Tibial nerve (tissue), 3 donors: ENCODE measurements at regions not wholly inside any gene's neighbourhood (a gene's known extent, or its start where the extent isn't known, plus 50 kb on each side); places are given as distances from the start of the nearest gene placed in this dataset.

Experiments used
- POLR2A ChIP-seq, 2 donors: fragments of 450-650 bp; IDR thresholded peaks; one replicate each; pipeline ENCODE4 v1.6.1; 2017; ENCODE audit warnings: antibody characterized with exemption in 2 of 2, mild to moderate bottlenecking in 2 of 2, moderate library complexity in 2 of 2
- TF ChIP-seq, protein P1 (sequence below), 5 experiments: fragments of 200-600 bp in 3 of 5; fragments of 450-650 bp in 2 of 5; sonication (generic) in 3 of 5; IDR thresholded peaks; one replicate each; pipeline ENCODE4 v1.5.1; 2016 to 2019; ENCODE audit warnings: antibody characterized with exemption in 5 of 5, mild to moderate bottlenecking in 3 of 5, moderate library complexity in 2 of 5

GRCh38 chr10:20670579-20670978 lies 226.5 kb downstream of the NEBL start:
- TF ChIP-seq, protein P1, sequence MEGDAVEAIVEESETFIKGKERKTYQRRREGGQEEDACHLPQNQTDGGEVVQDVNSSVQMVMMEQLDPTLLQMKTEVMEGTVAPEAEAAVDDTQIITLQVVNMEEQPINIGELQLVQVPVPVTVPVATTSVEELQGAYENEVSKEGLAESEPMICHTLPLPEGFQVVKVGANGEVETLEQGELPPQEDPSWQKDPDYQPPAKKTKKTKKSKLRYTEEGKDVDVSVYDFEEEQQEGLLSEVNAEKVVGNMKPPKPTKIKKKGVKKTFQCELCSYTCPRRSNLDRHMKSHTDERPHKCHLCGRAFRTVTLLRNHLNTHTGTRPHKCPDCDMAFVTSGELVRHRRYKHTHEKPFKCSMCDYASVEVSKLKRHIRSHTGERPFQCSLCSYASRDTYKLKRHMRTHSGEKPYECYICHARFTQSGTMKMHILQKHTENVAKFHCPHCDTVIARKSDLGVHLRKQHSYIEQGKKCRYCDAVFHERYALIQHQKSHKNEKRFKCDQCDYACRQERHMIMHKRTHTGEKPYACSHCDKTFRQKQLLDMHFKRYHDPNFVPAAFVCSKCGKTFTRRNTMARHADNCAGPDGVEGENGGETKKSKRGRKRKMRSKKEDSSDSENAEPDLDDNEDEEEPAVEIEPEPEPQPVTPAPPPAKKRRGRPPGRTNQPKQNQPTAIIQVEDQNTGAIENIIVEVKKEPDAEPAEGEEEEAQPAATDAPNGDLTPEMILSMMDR (IDR thresholded peaks at IDR 0.05), result no peak
- TF ChIP-seq POLR2A (IDR thresholded peaks at IDR 0.05), result no peak
